ENCODE measurements at regions not wholly inside any gene's neighbourhood (a gene's known extent, or its start where the extent isn't known, plus 50 kb on each side); places are given as distances from the start of the nearest gene placed in this dataset.
"Not testable (repeated sequence)": the region's sequence is repeated elsewhere in the genome, so short reads cannot be mapped to it uniquely, and the experiment has no call there.

DNA sequence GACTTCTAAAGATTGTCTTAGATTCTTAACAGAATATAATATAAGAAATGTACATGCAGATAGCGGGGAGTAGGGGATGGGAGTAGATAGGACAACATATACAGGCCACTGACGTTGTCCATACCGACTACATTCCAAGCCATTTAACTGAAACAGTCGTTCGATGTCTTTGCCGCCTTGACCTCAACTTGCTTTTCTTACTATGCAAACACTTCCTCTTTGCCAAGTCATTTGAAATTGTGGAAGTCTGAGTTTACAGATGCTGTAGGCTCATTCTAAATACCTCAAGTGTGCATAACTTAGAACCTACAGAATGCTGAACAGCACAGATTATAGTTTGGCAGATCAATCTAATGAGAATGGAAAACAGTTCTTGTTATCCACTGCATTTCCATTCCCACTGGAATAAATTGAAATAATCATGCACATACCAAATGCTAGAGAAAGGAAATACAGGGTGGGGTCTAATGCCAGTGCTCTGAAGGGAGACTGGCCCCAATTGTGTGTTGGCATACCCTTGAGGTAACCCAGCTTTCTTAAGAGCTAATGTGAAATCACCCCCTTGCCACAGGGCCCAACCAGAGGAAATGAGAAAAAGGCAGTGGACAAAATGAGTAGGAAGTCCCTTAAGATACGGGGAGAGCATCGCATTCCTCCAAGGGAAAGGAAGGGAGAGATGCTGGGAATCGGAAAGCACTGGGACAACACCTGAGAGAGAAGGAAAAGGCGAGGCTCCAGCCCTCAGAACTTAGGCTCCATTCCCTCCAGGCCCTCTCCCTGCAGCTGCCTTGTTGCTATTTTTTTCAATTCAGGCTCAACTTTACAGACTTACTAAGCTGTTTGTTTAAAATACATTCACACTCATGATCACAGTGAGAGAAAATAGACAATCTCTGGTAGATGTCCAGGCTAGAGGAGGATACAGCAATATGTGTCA, 380.9 kb upstream of the TMTC1 start:
- H3K4me3 ChIP-seq (ENCODE audit: low read depth, low read length) = no peak overlapping the region

DNA sequence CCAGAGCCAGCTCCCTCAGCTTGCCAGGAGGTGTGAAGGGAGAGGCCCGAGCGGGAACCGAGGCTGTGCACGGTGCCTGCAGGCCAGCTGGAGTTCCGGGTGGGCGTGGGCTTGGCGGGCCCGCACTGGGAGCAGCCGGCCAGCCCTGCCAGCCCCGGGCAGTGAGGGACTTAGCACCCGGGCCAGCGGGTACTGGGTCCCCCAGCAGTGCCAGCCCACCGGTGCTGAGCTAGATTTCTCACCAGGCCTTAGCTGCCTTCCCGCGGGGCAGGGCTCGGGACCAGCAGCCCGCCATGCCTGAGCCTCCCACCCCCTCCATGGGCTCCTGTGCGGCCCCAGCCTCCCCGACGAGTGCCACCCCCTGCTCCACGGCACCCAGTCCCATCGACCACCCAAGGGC, 373.1 kb upstream of the TMTC1 start:
- not testable (repeated sequence) for H3K4me3 ChIP-seq (ENCODE audit: low read depth, low read length)

DNA sequence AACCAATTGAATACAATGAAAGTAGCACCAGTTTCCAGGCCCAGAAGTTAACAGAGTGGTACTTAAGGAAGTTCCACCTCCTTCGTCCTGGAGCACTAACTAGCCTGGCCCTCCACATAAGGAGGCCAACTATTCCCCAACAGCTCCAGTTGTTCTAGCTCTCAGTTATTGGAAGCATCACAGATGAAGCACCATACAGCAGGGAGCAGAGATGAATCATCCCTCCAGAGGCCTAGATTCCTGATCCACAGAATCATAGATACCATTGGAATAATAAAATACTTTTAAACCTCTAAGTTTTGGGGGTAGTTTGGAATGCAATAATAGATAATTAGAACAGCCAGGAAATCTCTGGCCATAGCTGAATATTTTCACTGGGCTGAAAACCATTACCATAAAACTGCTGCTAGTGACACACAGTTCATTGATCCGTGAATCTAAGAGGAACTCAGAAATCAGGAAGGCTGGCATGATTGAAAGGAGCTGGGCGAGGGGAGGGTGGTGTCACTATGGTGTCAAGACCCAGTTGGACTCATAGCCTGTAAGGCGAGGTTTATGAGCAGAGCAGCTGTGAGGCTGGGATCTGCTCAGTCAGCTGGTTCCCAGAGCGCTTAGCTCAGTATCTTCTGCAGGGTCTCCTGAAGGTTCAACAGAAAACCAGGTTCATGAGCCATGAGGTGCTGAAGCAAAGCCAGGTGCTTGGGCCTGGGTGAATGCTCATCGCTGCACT, 371.4 kb upstream of the TMTC1 start:
- no peak overlapping the region for H3K4me3 ChIP-seq (ENCODE audit: low read depth, low read length)

DNA sequence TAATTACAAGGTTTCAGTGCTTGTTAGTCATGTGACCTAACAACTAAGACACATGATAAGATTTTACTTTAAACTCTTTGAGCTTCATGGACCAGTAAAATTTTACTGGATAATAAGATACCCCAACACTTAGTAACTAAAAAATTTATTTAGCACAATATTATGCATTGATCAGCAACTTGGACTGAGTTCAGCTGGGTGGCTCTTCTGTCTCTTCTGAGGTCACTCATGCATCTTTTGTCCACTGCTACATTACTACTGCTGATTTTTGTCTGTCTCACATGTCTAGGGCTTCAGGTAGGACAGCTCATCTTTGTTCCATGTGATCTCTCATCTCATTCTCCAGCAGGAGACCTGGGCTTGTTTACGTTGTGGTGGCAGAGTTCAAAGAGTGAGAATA, 370.2 kb upstream of the TMTC1 start:
- no peak overlapping the region for H3K4me3 ChIP-seq (ENCODE audit: low read depth, low read length)

DNA sequence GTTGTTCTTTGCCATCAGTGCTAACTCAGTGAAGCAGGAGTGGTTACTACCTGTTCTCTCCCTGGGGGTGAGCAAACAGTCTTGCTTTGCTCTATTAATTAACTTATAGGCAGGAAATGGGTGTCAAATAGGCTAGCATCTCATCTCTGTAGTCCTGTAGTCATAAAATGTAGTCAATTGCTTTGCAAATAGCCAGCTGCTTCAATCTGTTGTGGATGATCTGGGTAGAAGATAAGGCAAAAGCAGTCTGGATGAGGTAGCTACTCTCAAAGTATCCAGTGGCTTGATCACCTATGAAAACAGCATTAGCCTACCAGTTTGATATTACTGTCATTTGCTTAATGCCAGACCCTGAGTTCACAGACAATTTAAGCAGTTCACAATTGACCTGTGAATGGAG, 369.0 kb upstream of the TMTC1 start:
- H3K4me3 ChIP-seq (ENCODE audit: low read depth, low read length) = no peak overlapping the region

DNA sequence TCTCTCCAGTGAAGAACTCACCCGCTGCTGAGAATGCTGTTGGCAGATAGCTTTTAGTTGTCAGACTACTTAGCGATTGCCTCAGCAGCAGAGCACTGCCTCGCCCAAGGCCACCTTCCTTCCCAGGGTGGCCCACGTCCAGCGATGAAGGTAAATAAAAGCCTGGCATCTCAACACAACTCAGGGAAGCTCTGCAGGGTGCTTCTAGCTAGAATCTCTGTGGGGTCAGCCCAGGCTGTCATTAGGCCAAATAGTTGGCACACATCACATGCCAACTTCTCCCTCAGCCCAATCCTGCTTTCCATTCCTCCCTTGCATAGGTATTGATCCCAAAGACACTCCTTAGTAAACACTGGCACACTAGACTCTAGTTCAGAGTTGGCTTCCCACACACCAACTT, 368.1 kb upstream of the TMTC1 start:
- H3K4me3 ChIP-seq (ENCODE audit: low read depth, low read length) = no peak overlapping the region

DNA sequence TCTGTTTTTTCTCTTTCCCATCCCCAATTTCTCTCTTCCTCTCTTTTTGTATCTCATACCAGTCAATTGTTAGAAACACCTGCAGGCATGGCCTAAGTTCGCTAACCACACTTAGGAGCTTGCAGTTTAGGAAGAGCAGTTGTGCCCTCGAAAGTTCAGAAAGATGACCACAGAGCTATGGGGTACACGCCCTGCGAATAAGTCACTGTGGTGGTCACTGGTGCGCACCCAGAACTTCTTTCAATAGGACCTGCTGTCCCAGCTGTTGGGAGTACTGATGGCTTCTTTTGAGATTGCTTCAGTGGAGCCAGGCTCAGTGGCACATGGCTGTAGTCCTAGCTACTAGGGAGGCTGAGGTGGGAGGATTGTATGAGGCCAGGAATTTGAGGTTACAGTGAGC, 362.8 kb upstream of the TMTC1 start:
- H3K4me3 ChIP-seq (ENCODE audit: low read depth, low read length) = no peak overlapping the region

DNA sequence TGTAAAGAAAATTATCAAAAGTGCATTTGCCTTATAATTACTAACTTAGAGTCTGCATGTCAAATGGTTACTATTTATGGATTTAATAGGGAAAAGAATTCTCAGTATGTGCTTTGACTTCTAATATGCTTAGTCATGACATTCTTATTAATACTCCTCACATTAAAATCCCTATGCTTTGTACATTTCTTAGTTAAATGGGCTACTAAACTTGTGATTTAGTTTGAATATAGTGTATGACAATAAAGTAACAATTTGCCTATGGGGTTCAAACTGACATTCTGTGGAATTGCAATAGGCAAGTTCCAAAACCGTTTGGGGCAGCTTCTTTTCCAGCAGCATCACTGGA, 361.9 kb upstream of the TMTC1 start:
- H3K4me3 ChIP-seq (ENCODE audit: low read depth, low read length) = no peak overlapping the region

DNA sequence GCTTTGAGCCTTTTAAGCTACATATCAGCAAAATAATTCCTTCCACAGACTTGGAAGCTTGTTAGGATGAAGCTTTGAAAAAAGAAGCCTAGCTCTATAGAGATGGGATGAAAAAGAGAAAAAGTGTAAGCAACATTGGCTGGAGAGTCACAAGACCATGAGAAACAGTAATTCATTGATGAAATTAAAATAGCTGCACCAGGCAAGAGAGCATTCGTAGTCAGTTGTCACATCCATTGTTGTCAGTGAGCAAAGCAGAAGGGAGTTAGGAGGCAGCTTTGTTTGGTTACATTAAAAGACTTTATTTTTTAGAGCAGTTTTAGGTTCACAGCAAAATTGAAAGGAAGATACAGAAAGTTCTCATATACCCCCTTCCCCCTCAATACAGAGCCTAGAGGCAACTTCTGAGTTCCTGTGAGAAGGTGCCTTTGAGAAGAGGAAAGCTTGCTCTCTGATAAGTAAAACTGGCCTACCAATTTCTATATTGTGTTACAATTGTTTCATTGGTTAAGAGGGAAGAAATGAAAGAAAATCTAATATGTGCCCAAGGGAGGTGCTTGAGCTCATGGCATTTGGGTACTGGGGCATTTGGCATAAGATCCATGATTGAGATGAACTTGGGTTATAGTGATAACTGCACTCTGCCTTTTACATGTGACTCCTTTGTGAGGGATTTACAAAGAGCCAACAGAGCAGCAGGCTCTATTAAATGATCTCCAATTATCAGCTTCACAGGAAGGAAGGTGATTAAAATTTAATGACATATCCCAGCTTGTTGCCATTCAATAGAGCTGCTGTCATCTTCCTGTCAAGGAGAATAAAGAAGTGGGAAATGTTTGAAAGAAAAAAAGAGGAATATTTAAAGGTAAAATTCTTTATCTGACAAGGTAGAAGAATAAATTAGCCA, 361.3 kb upstream of the TMTC1 start:
- no peak overlapping the region for H3K4me3 ChIP-seq (ENCODE audit: low read depth, low read length)

DNA sequence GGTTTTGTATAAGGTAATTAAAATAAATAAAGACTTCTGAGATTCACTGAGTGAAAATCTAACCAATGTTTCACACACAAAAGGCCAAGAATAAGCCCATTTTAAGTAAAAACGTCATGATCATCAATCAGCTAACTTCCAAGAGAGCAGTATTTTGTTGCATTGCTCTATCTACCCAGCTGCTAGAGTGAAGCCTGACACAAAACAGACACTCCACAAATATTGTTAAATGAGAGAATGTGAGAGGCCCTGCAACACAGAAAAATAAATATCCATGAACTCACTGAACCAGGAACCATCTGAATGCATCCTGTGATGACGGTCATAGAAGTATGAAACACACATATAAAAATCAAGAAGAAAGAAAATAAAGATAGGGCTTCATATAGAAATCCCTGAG, 358.6 kb upstream of the TMTC1 start:
- no peak overlapping the region for H3K4me3 ChIP-seq (ENCODE audit: low read depth, low read length)

DNA sequence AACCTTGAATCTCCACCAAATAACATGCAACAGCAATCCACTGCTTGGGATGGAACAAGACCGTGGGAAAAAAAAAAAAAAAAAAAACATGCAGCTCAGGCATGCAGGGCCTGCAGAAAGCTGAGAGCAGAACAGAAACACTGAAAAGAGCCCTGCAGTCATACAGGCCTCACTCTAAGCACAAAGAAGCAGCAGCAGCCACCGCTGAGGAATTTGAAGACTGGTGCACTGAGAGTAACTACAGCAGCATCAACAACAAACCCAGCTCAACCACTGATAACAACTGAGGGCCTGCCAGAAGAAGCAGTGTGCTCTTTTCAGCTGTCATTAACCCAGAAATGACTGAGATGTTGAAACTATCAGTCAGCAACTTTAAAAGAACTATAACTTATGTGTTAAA, 354.7 kb upstream of the TMTC1 start:
- no peak overlapping the region for H3K4me3 ChIP-seq (ENCODE audit: low read depth, low read length)

DNA sequence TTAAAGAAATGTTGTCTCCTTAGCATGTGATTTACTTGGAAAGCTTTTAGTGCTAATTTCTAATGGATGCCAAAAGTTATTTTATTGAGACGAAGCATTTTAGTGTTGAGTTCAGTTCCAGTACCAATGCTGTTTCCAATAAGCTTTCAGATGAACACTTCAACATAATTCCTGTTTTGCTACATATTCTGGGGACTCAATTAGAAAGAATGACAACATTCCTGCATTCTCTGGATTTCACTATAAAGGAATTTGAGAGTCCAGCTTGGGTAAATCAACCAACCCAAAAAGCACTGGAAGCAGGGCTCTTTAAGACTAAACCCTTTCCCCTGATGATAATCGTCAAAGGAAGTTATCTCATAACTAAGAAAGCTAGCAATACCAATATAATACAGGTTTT, 353.0 kb upstream of the TMTC1 start:
- no peak overlapping the region for H3K4me3 ChIP-seq (ENCODE audit: low read depth, low read length)

DNA sequence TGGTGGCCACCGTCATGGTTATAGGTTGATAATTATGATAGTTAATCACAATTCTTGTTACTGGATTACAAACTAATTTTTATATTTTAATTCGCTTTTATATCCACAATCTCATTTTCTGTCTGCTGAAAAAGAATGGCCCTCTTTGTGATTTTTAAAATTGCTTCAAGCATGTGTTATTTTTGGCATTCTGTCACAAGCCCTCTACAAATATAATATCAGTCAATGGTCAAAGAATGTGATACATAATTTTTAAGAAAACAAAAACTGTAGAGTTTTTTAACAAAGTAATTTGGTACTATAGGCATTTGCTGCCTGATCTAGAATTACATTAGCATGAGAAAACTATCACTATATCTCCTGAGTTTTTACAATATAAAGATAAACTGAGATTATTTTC, 352.0 kb upstream of the TMTC1 start:
- H3K4me3 ChIP-seq (ENCODE audit: low read depth, low read length) = no peak overlapping the region

DNA sequence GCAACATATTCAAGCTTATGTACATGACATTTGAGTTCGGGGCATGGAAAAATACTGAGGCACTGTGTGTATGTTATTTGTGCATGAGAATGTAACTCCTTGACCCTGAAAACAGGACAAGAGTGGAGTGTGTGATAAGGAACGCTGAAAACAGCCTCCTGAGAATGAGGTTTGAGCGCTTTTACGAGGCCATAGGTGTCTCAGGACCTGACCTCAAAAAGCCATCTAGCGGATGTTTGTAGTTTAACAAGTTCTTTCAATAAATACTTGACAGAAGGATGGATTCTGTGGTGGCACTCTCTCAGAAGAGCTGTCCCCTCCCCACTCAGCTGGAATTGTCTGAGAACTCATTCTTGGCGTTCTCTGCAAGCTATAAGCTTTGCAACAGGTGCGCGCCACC, 350.5 kb upstream of the TMTC1 start:
- H3K4me3 ChIP-seq (ENCODE audit: low read depth, low read length) = no peak overlapping the region

DNA sequence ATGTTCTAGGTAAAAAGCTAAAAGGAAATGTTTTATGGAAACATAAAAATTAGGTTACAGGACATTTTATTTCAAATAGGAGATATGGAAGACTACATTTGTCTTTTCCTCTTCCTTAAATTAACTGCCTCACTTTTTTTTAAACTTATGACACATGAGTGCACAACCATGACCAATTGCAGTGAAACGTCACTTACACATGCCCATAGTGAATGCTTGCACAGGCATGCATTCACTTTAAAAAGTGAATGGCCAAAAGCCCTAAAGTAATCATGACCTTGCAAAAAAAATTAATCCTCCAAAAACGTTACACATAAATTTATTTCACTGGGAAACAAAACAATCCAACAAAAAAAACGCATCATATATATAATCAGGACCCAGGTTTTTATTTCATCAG, 343.2 kb upstream of the TMTC1 start:
- H3K4me3 ChIP-seq (ENCODE audit: low read depth, low read length) = no peak overlapping the region

DNA sequence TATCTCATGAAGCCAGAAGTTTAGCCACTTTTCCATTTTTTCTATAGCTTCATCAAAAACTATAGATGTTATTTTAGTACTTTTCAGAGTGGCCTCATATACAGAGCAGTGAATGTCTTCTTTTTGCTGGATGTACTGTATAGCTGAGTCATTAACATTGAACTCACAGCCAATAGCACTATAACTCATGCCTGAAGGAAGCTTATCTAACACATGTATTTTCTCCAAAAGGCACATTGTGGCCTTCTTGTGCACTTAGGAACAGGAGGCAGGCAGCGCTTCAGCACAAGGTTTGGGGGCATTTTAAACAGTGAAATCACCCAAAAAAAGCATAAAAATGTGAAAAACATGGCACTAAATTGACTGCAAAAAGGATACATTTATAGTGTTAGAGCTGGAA, 336.8 kb upstream of the TMTC1 start:
- no peak overlapping the region for H3K4me3 ChIP-seq (ENCODE audit: low read depth, low read length)

DNA sequence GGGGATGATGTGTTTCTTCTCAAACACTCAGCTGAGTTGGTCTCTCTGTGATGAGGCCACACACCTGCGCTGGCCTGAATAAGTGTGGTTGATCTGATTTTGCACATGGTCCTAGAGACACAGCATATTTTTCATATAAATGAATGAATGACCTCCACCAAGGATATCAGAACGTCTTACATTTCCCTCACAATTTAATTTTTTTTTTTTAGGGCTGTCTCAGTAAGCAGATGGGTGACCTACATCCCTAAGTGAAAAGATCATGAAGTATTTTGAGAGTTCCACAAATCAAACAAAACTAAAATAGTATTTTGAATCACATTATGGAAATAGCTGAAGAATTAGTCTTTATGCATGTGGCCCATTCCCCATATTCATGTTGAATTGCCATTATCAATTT, 333.7 kb upstream of the TMTC1 start:
- no peak overlapping the region for H3K4me3 ChIP-seq (ENCODE audit: low read depth, low read length)

DNA sequence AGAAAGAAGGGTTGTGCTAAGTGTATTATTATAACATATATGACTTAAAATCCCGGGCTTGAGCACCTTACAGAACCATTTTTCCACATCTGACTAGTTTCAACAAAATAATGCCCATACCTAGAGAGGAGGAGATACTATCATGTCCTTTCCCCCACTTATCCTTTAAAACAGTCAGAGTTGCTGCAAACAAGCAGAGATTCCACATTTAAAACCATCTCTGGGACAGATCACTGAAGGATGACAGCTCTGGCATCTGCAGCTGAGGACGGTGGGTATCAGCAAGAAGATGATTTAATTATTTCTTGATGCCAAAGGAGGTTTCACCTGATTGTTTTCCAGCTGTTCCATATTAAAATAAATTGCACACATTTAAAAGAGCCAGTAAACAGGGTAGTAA, 328.0 kb upstream of the TMTC1 start:
- H3K4me3 ChIP-seq (ENCODE audit: low read depth, low read length) = no peak overlapping the region

DNA sequence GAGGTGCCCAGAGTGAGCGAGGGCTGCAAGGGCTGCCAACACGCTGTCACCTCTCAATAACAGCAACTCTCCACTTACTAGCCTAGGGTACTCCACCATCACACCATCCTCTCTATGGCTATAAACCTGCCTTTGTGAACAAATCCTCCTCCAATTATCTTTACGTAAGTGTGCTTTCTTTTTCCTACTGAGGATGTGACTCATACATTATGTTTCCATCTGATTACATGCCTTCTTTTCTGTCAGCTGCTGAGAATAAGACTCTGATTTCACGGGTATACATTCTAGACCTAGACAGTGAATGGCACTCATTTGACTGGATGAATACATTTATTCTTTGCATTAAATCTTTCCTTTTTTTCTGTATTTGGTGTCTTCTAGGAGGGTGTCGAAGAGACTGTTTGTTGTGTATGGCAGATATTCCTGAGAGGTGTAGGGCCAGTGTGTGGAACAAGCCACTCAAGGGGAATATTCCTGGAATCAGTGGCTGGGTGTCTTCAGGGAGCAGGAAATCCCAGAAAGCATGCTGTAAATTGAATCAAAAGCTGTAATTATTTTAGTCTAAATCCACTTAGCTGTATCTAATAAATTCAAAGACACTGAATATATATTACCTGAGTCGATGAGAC, 327.3 kb upstream of the TMTC1 start:
- no peak overlapping the region for H3K4me3 ChIP-seq (ENCODE audit: low read depth, low read length)

DNA sequence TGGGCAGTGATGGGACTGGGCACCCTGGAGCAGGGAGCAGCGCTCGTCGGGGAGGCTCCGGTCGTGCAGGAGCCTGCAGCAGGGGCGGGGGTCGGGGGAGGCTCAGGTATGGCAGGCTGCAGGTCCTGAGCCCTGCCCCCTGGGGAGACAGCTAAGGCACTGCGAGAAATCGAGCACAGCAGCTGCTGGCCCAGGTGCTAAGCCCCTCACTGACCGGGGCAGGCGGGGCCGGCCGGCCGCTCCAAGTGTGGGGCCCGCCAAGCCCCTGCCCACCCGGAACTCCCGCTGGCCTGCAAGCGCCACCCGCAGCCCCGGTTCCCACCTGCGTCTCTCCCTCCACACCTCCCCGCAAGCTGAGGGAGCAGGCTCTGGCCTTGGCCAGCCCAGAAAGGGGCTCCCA, 326.8 kb upstream of the TMTC1 start:
- H3K4me3 ChIP-seq (ENCODE audit: low read depth, low read length) = no peak overlapping the region

DNA sequence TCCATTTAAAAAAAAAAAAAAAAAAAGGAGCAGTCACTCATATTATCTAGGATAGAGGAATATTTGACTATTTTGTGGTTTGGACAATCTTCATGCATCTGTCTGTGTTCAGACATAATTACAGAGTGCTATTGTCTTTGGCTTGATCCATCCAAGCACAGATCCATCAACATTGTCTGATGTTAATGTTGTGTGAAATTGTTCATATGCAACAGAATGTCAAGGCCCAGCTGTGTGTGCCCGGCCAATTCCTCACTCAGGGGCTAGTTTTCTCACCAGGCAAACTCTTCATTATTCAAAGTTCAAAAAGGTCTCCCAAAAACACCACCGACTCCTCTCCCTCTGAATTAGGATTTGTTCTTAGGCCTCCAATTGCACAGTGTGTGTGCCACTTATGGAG, 324.9 kb upstream of the TMTC1 start:
- H3K4me3 ChIP-seq (ENCODE audit: low read depth, low read length) = no peak overlapping the region
